GM18526 (cell line): ENCODE measurements at regions not wholly inside any gene's neighbourhood (a gene's known extent, or its start where the extent isn't known, plus 50 kb on each side); places are given as distances from the start of the nearest gene placed in this dataset.

Source experiments
- POLR2A ChIP-seq: IDR thresholded peaks from 3 replicates; pipeline ENCODE4 v1.6.1; 2011; ENCODE audit not compliant: insufficient read length; ENCODE audit errors: extremely low read depth

- no peak for TF ChIP-seq POLR2A
Observed at GRCh38 chr5:123992641-123993040, 480.7 kb downstream of the CSNK1G3 start.

GRCh38 chr5:123987956-123988355 lies 476.0 kb downstream of the CSNK1G3 start:
- TF ChIP-seq POLR2A: no peak

GRCh38 chr5:123976379-123977033 lies 464.5 kb downstream of the CSNK1G3 start:
- no peak for TF ChIP-seq POLR2A

- no peak for TF ChIP-seq POLR2A
Observed at GRCh38 chr5:123966781-123967180, 454.8 kb downstream of the CSNK1G3 start.

- TF ChIP-seq POLR2A: no peak
Observed at GRCh38 chr5:123965626-123966025, 453.6 kb downstream of the CSNK1G3 start.

GRCh38 chr5:123964884-123965283 lies 452.9 kb downstream of the CSNK1G3 start:
- no peak for TF ChIP-seq POLR2A

- TF ChIP-seq POLR2A: no peak
Observed at GRCh38 chr5:123960526-123960925, 448.5 kb downstream of the CSNK1G3 start.

- no peak for TF ChIP-seq POLR2A
Observed at GRCh38 chr5:123951582-123951977, 439.6 kb downstream of the CSNK1G3 start.

- TF ChIP-seq POLR2A: no peak
Observed at GRCh38 chr5:123950701-123951581, 439.0 kb downstream of the CSNK1G3 start.

- no peak for TF ChIP-seq POLR2A
Observed at GRCh38 chr5:123949807-123950340, 437.9 kb downstream of the CSNK1G3 start.

- TF ChIP-seq POLR2A: no peak
Observed at GRCh38 chr5:123949043-123949804, 437.2 kb downstream of the CSNK1G3 start.

- no peak for TF ChIP-seq POLR2A
Observed at GRCh38 chr5:123947797-123948196, 435.8 kb downstream of the CSNK1G3 start.

GRCh38 chr5:123945548-123945947 lies 433.6 kb downstream of the CSNK1G3 start:
- no peak for TF ChIP-seq POLR2A

- TF ChIP-seq POLR2A: no peak
Observed at GRCh38 chr5:123943151-123943550, 431.2 kb downstream of the CSNK1G3 start.

GRCh38 chr5:123940416-123940815 lies 428.4 kb downstream of the CSNK1G3 start:
- TF ChIP-seq POLR2A: no peak
